Fibroblast of skin of left biceps (primary cell): ENCODE measurements at regions not wholly inside any gene's neighbourhood (a gene's known extent, or its start where the extent isn't known, plus 50 kb on each side); places are given as distances from the start of the nearest gene placed in this dataset.

Experiments used
- DNase-seq, 2 experiments: peaks; one replicate each; pipeline ENCODE4 v3.0.0-alpha.2; 2013; ENCODE audit warnings: low read depth in 2 of 2

- no peak for DNase-seq
Measured at GRCh38 chr20:46811224-46812084, 83.2 kb upstream of the EYA2 start.

GRCh38 chr20:46814366-46815232 is 80.0 kb upstream of the EYA2 start:
- peak in 1 of 2 experiments; percentile 23 for DNase-seq

GRCh38 chr20:46816097-46816496 is 78.5 kb upstream of the EYA2 start:
- DNase-seq: no peak

GRCh38 chr20:46816886-46817638 is 77.6 kb upstream of the EYA2 start:
- DNase-seq: no peak

- DNase-seq: no peak
Measured at GRCh38 chr20:46820682-46821081, 74.0 kb upstream of the EYA2 start.

GRCh38 chr20:46823271-46823751 is 71.3 kb upstream of the EYA2 start:
- DNase-seq: no peak

GRCh38 chr20:46823753-46824152 is 70.9 kb upstream of the EYA2 start:
- no peak for DNase-seq

GRCh38 chr20:46826343-46826984 is 68.2 kb upstream of the EYA2 start:
- peak; percentile 45 to 50 for DNase-seq

GRCh38 chr20:46827718-46828458 is 66.8 kb upstream of the EYA2 start:
- no peak for DNase-seq

- peak; percentile 77 to 80 for DNase-seq
Measured at GRCh38 chr20:46828471-46828870, 66.2 kb upstream of the EYA2 start.

- DNase-seq: no peak
Measured at GRCh38 chr20:46830886-46831632, 63.6 kb upstream of the EYA2 start.

- no peak for DNase-seq
Measured at GRCh38 chr20:46831633-46832011, 63.0 kb upstream of the EYA2 start.

GRCh38 chr20:46832555-46832954 is 62.1 kb upstream of the EYA2 start:
- DNase-seq: no peak

- DNase-seq: no peak
Measured at GRCh38 chr20:46833360-46833759, 61.3 kb upstream of the EYA2 start.

- no peak for DNase-seq
Measured at GRCh38 chr20:46835418-46835817, 59.2 kb upstream of the EYA2 start.

- no peak for DNase-seq
Measured at GRCh38 chr20:46837083-46837482, 57.6 kb upstream of the EYA2 start.

GRCh38 chr20:46838011-46838410 is 56.6 kb upstream of the EYA2 start:
- DNase-seq: no peak

- DNase-seq: no peak
Measured at GRCh38 chr20:46840054-46840729, 54.5 kb upstream of the EYA2 start.
